ENCODE measurements at regions not wholly inside any gene's neighbourhood (a gene's known extent, or its start where the extent isn't known, plus 50 kb on each side); places are given as distances from the start of the nearest gene placed in this dataset.

GRCh38 chr1:4010814-4011605 lies 110.9 kb upstream of the C1orf174 start:
- no peak for DNase-seq (ENCODE audit: low read depth, low spot score)
- in situ Hi-C loops (cut with HindIII; ENCODE audit: low sequenced_read_pairs): no loop called here
- H3K4me3 ChIP-seq (ENCODE audit: low read depth, low read length): no peak overlapping the region
- TF ChIP-seq CTCF (IDR thresholded peaks at IDR 0.05; ENCODE audit: low read depth, low read length): no peak

GRCh38 chr1:4016351-4017130 lies 116.5 kb upstream of the C1orf174 start:
- no peak for DNase-seq (ENCODE audit: low read depth, low spot score)
- in situ Hi-C loops (cut with HindIII; ENCODE audit: low sequenced_read_pairs): no loop called here
- TF ChIP-seq CTCF (IDR thresholded peaks at IDR 0.05; ENCODE audit: low read depth, low read length): no peak
- H3K4me3 ChIP-seq (ENCODE audit: low read depth, low read length): no peak overlapping the region

GRCh38 chr1:4017636-4018365 lies 117.7 kb upstream of the C1orf174 start:
- TF ChIP-seq CTCF (IDR thresholded peaks at IDR 0.05; ENCODE audit: low read depth, low read length): no peak
- in situ Hi-C loops (cut with HindIII; ENCODE audit: low sequenced_read_pairs): no loop called here
- no peak for DNase-seq (ENCODE audit: low read depth, low spot score)
- no peak overlapping the region for H3K4me3 ChIP-seq (ENCODE audit: low read depth, low read length)

- in situ Hi-C loops (cut with HindIII; ENCODE audit: low sequenced_read_pairs): no loop called here
- no peak overlapping the region for H3K4me3 ChIP-seq (ENCODE audit: low read depth, low read length)
- DNase-seq (ENCODE audit: low read depth, low spot score): no peak
- TF ChIP-seq CTCF (IDR thresholded peaks at IDR 0.05; ENCODE audit: low read depth, low read length): no peak
These were observed 118.5 kb upstream of the C1orf174 start for GRCh38 chr1:4018466-4019146.

- TF ChIP-seq CTCF (IDR thresholded peaks at IDR 0.05; ENCODE audit: low read depth, low read length): no peak
- in situ Hi-C loops (cut with HindIII; ENCODE audit: low sequenced_read_pairs): no loop called here
- no peak overlapping the region for H3K4me3 ChIP-seq (ENCODE audit: low read depth, low read length)
- no peak for DNase-seq (ENCODE audit: low read depth, low spot score)
These were observed 119.1 kb upstream of the C1orf174 start for GRCh38 chr1:4019147-4019521.

Measured in astrocyte of the spinal cord (primary cell).